ENCODE measurements at regions not wholly inside any gene's neighbourhood (a gene's known extent, or its start where the extent isn't known, plus 50 kb on each side); places are given as distances from the start of the nearest gene placed in this dataset.

GRCh38 chr3:161977850-161978249 is 481.2 kb downstream of the OTOL1 start:
- FAIRE-seq, result no peak
- TF ChIP-seq CTCF (IDR thresholded peaks at IDR 0.05; ENCODE audit: insufficient read depth, missing control alignments), result no peak

GRCh38 chr3:161987933-161988332 is 491.3 kb downstream of the OTOL1 start:
- TF ChIP-seq CTCF (IDR thresholded peaks at IDR 0.05; ENCODE audit: insufficient read depth, missing control alignments), result no peak
- DNase-seq (ENCODE audit: insufficient read length, low spot score) (no peak), FAIRE-seq (no peak)

More at GRCh38 chr3:161977850-161978249, 481.2 kb downstream of the OTOL1 start:
- no peak for DNase-seq (ENCODE audit: insufficient read length, low spot score)

GRCh38 chr3:161989012-161989411 is 492.4 kb downstream of the OTOL1 start:
- no peak for TF ChIP-seq CTCF (IDR thresholded peaks at IDR 0.05; ENCODE audit: insufficient read depth, missing control alignments)
- no peak for DNase-seq (ENCODE audit: insufficient read length, low spot score)
- no peak for FAIRE-seq

GRCh38 chr3:161990036-161990435 is 493.4 kb downstream of the OTOL1 start:
- FAIRE-seq (no peak), DNase-seq (ENCODE audit: insufficient read length, low spot score) (no peak)
- no peak for TF ChIP-seq CTCF (IDR thresholded peaks at IDR 0.05; ENCODE audit: insufficient read depth, missing control alignments)

GRCh38 chr3:161991901-161992540 is 495.4 kb downstream of the OTOL1 start:
- FAIRE-seq, result no peak
- DNase-seq (ENCODE audit: insufficient read length, low spot score), result no peak
- TF ChIP-seq CTCF (IDR thresholded peaks at IDR 0.05; ENCODE audit: insufficient read depth, missing control alignments), result no peak

- no peak for DNase-seq (ENCODE audit: insufficient read length, low spot score)
Observed at GRCh38 chr3:161999846-162000245, 503.2 kb downstream of the OTOL1 start.

More at GRCh38 chr3:161999846-162000245, 503.2 kb downstream of the OTOL1 start:
- TF ChIP-seq CTCF (IDR thresholded peaks at IDR 0.05; ENCODE audit: insufficient read depth, missing control alignments), result no peak
- no peak for FAIRE-seq
